DOHH2 (cell line): ENCODE measurements at regions not wholly inside any gene's neighbourhood (a gene's known extent, or its start where the extent isn't known, plus 50 kb on each side); places are given as distances from the start of the nearest gene placed in this dataset.
"Not testable (repeated sequence)": the region's sequence is repeated elsewhere in the genome, so short reads cannot be mapped to it uniquely, and the experiment has no call there.

Source experiments
- H3F3A ChIP-seq: fragments of 200-600 bp; sonication (generic), shearing (Covaris generic); 2 replicates; pipeline ENCODE4 v1.6.0; 2016; ENCODE audit warnings: antibody characterized with exemption, mild to moderate bottlenecking; ENCODE audit not compliant: control insufficient read depth, insufficient read depth
- H3K27ac ChIP-seq: fragments of 200-600 bp; sonication (generic); 2 replicates; pipeline ENCODE4 v1.5.1; 2014; ENCODE audit warnings: low read depth, mild to moderate bottlenecking, low read length, moderate library complexity
- H3K27me3 ChIP-seq: fragments of 200-600 bp; sonication (generic); 2 replicates; pipeline ENCODE4 v1.6.1; 2014; ENCODE audit warnings: mild to moderate bottlenecking, low read length, mixed read lengths; ENCODE audit not compliant: control insufficient read depth
- H3K36me3 ChIP-seq: fragments of 200-600 bp; sonication (generic); 2 replicates; pipeline ENCODE4 v1.6.1; 2014; ENCODE audit warnings: mild to moderate bottlenecking, low read length, moderate library complexity, mixed read lengths; ENCODE audit not compliant: control insufficient read depth
- H3K4me1 ChIP-seq: fragments of 200-600 bp; sonication (generic); 2 replicates; pipeline ENCODE4 v1.6.1; 2014; ENCODE audit warnings: mild to moderate bottlenecking, low read length, mixed read lengths; ENCODE audit not compliant: control insufficient read depth
- H3K4me2 ChIP-seq: fragments of 200-600 bp; sonication (generic); 2 replicates; pipeline ENCODE4 v1.6.0; 2014; ENCODE audit warnings: mild to moderate bottlenecking, low read length, moderate library complexity
- H3K4me3 ChIP-seq: fragments of 200-600 bp; sonication (generic); 2 replicates; pipeline ENCODE4 v1.5.1; 2014; ENCODE audit warnings: mild to moderate bottlenecking, low read length, mixed read lengths
- H3K79me2 ChIP-seq: fragments of 200-600 bp; sonication (generic); 2 replicates; pipeline ENCODE4 v1.6.1; 2014; ENCODE audit warnings: mild to moderate bottlenecking, low read length, mixed read lengths; ENCODE audit not compliant: control insufficient read depth
- H3K9me2 ChIP-seq: fragments of 200-600 bp; sonication (generic); replicated peaks from 2 replicates; pipeline ENCODE4 v1.6.1; 2014; ENCODE audit warnings: mild to moderate bottlenecking, low read length, mixed read lengths; ENCODE audit not compliant: control insufficient read depth
- H3K9me3 ChIP-seq: fragments of 200-600 bp; sonication (generic); 2 replicates; pipeline ENCODE4 v1.6.1; 2014; ENCODE audit warnings: antibody characterized with exemption, low read length, mixed read lengths; ENCODE audit not compliant: control insufficient read depth, insufficient read depth
- H4K20me1 ChIP-seq: fragments of 200-600 bp; sonication (generic); 2 replicates; pipeline ENCODE4 v1.6.0; 2014; ENCODE audit warnings: low read depth, mild to moderate bottlenecking, antibody characterized with exemption, low read length, moderate library complexity; ENCODE audit not compliant: control insufficient read depth, insufficient read depth
- EZH2phosphoT487 ChIP-seq: fragments of 200-600 bp; sonication (generic); IDR thresholded peaks from 2 replicates; pipeline ENCODE4 v1.6.1; 2017; ENCODE audit warnings: borderline replicate concordance, mild to moderate bottlenecking, antibody characterized with exemption, low read length, moderate library complexity, mixed read lengths
- TF ChIP-seq, protein P1 (sequence below): fragments of 200-600 bp; sonication (generic); IDR thresholded peaks from one replicate; pipeline ENCODE4 v1.5.1; 2014; ENCODE audit warnings: antibody characterized with exemption, mild to moderate bottlenecking, low read depth, low read length; ENCODE audit not compliant: poor library complexity, severe bottlenecking

DNA sequence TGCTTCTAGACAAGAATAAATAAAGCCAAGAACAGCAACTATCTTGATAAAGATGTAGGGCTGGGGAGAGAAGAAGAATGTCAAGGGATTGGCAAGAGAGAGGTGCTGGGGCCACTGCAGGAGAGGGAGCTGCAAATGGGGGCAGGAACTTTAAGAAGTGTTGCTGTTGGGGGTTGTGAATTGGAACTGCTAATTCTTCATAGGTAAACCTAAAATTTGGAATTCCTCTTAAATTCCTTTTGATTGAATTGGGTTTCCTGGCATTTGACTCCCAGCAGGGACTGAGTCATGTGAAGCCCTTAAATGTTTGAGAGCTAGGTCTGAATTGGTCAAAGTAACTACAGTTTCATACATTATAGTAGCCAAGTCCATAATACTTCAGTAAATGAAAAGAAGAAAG, 305.6 kb upstream of the TMTC4 start:
- H3K9me3 ChIP-seq, result no peaks in the 10 kb centered on the region
- H3K36me3 ChIP-seq, result no peaks in the 10 kb centered on the region
- no peaks in the 10 kb centered on the region for H3K9me2 ChIP-seq
- no peak overlapping the region for H3K27ac ChIP-seq
- no peaks in the 10 kb centered on the region for H4K20me1 ChIP-seq
- no peak overlapping the region for H3K4me2 ChIP-seq
- H3K4me1 ChIP-seq, result no peaks in the 10 kb centered on the region
- H3F3A ChIP-seq, result no peaks in the 10 kb centered on the region
- no peak overlapping the region for H3K4me3 ChIP-seq
- TF ChIP-seq, protein P1, sequence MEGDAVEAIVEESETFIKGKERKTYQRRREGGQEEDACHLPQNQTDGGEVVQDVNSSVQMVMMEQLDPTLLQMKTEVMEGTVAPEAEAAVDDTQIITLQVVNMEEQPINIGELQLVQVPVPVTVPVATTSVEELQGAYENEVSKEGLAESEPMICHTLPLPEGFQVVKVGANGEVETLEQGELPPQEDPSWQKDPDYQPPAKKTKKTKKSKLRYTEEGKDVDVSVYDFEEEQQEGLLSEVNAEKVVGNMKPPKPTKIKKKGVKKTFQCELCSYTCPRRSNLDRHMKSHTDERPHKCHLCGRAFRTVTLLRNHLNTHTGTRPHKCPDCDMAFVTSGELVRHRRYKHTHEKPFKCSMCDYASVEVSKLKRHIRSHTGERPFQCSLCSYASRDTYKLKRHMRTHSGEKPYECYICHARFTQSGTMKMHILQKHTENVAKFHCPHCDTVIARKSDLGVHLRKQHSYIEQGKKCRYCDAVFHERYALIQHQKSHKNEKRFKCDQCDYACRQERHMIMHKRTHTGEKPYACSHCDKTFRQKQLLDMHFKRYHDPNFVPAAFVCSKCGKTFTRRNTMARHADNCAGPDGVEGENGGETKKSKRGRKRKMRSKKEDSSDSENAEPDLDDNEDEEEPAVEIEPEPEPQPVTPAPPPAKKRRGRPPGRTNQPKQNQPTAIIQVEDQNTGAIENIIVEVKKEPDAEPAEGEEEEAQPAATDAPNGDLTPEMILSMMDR, result no peak
- no peak for TF ChIP-seq EZH2phosphoT487
- H3K79me2 ChIP-seq, result no peaks in the 10 kb centered on the region
- no peaks in the 10 kb centered on the region for H3K27me3 ChIP-seq

DNA sequence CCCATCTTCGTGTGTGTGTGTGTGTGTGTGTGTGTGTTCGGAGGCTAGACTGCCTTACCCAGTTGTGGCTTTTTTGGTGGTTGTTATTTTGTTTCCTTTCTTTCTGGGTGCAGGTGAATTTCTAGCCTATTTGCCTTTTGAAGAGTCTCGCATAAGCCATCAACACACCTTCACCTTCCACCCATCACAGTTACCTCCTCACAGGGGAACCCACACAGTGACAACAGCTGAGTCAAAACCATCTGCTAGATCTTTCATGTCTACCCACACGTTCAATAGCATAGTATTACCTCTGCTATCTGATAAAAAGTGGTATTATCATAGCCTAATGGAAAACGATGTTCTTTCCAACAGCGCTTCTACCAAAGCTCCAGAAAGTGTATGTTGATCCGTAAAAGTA, 303.2 kb upstream of the TMTC4 start:
- H3K9me3 ChIP-seq, result no peaks in the 10 kb centered on the region
- H3K27ac ChIP-seq, result no peak overlapping the region
- H3K79me2 ChIP-seq, result no peaks in the 10 kb centered on the region
- H4K20me1 ChIP-seq, result no peaks in the 10 kb centered on the region
- H3K36me3 ChIP-seq, result no peaks in the 10 kb centered on the region
- no peak overlapping the region for H3K4me2 ChIP-seq
- H3F3A ChIP-seq, result no peaks in the 10 kb centered on the region
- H3K27me3 ChIP-seq, result no peaks in the 10 kb centered on the region
- no peaks in the 10 kb centered on the region for H3K4me1 ChIP-seq
- H3K4me3 ChIP-seq, result no peak overlapping the region
- TF ChIP-seq, protein P1, result no peak
- no peak for TF ChIP-seq EZH2phosphoT487
- H3K9me2 ChIP-seq, result no peaks in the 10 kb centered on the region

DNA sequence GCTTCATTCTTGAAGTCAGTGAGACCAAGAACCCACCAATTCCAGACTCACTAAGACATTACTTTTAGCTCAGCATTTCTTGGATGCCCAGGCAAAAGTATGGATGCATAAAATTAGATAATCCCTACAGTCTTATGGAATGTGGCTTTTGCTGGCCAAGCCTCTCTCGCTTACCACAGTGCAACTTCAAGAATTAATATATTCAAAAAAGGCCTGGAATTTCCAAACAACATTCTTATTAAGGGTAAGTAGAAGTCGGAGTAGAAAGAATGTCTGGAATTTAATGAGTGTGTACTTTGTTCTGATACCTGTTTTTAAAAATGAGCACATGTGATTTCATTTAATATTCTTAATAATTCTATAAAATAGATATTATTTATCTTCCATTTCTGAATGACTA, 302.4 kb upstream of the TMTC4 start:
- no peaks in the 10 kb centered on the region for H3K36me3 ChIP-seq
- H3F3A ChIP-seq, result no peaks in the 10 kb centered on the region
- TF ChIP-seq, protein P1, result no peak
- TF ChIP-seq EZH2phosphoT487, result no peak
- H4K20me1 ChIP-seq, result no peaks in the 10 kb centered on the region
- no peaks in the 10 kb centered on the region for H3K9me3 ChIP-seq
- no peaks in the 10 kb centered on the region for H3K79me2 ChIP-seq
- H3K4me2 ChIP-seq, result no peak overlapping the region
- no peaks in the 10 kb centered on the region for H3K27me3 ChIP-seq
- H3K27ac ChIP-seq, result no peak overlapping the region
- H3K9me2 ChIP-seq, result no peaks in the 10 kb centered on the region
- no peak overlapping the region for H3K4me3 ChIP-seq
- no peaks in the 10 kb centered on the region for H3K4me1 ChIP-seq

GRCh38 chr13:100975666-100976065, 301.1 kb upstream of the TMTC4 start:
- not testable (repeated sequence) for H3F3A ChIP-seq, H4K20me1 ChIP-seq, H3K36me3 ChIP-seq, H3K27ac ChIP-seq, H3K9me2 ChIP-seq, H3K4me2 ChIP-seq, H3K27me3 ChIP-seq, H3K9me3 ChIP-seq, H3K79me2 ChIP-seq, H3K4me3 ChIP-seq, H3K4me1 ChIP-seq
